ENCODE measurements at regions not wholly inside any gene's neighbourhood (a gene's known extent, or its start where the extent isn't known, plus 50 kb on each side); places are given as distances from the start of the nearest gene placed in this dataset.

DNA sequence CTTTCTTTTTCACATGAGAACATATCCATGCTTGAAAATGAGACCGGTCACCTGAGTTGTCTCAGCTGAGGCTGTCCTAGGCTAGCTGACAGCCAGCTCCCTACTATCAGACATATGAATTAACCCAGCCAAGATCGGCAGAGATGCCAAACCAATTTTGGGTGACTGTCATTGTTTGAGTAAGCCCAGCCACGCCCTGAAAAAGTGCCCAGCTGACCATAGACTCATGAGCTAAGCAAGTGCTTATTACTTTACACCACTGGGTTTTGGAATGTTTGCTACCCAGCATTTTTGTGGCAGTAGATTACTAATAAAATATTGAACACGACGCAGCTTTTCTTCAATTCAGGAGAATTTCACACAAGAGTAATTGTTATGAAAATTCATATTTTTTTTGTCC lies 265.2 kb upstream of the LYZL1 start:
- Histone ChIP-seq H3K27ac (ENCODE audit: insufficient read depth, low read length) (no peak overlapping the region), H3K36me3 (ENCODE audit: control insufficient read depth, insufficient read depth, low read length) (no peaks in the 10 kb centered on the region), H3K9me3 (ENCODE audit: control insufficient read depth, insufficient read depth, low read depth, low read length) (no peaks in the 10 kb centered on the region), H3K27me3 (ENCODE audit: control insufficient read depth, insufficient read depth, low read length) (no peaks in the 10 kb centered on the region), H4K20me1 (ENCODE audit: control insufficient read depth, extremely low read depth, insufficient read depth, low read length) (no peaks in the 10 kb centered on the region), H3K4me1 (ENCODE audit: control insufficient read depth, extremely low read depth, insufficient read depth, low read length) (no peaks in the 10 kb centered on the region), H3K4me2 (ENCODE audit: extremely low read depth, insufficient read depth, low read length) (no peak overlapping the region), H3K4me3 (replicated peaks in 1 of 4; ENCODE audit: control extremely low read depth in 1 of 4, insufficient read depth in 1 of 4, low read depth in 3 of 4, low read length in 4 of 4) (no peak overlapping the region), H2AFZ (ENCODE audit: low read length) (no peak overlapping the region), H3K79me2 (ENCODE audit: control insufficient read depth, insufficient read depth, low read length) (no peaks in the 10 kb centered on the region), H3K9ac (ENCODE audit: insufficient read depth, low read length) (no peak overlapping the region)
- DNase-seq (ENCODE audit: low read depth in 2 of 2), result peak; percentile 4 to 54
- TF ChIP-seq EZH2 (IDR thresholded peaks at IDR 0.05; ENCODE audit: low read length, missing control alignments), result no peak
- TF ChIP-seq, protein P1, sequence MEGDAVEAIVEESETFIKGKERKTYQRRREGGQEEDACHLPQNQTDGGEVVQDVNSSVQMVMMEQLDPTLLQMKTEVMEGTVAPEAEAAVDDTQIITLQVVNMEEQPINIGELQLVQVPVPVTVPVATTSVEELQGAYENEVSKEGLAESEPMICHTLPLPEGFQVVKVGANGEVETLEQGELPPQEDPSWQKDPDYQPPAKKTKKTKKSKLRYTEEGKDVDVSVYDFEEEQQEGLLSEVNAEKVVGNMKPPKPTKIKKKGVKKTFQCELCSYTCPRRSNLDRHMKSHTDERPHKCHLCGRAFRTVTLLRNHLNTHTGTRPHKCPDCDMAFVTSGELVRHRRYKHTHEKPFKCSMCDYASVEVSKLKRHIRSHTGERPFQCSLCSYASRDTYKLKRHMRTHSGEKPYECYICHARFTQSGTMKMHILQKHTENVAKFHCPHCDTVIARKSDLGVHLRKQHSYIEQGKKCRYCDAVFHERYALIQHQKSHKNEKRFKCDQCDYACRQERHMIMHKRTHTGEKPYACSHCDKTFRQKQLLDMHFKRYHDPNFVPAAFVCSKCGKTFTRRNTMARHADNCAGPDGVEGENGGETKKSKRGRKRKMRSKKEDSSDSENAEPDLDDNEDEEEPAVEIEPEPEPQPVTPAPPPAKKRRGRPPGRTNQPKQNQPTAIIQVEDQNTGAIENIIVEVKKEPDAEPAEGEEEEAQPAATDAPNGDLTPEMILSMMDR (conservative IDR thresholded peaks at IDR 0.05 in 1 of 2, IDR thresholded peaks at IDR 0.05 in 1 of 2; ENCODE audit: low read depth in 1 of 2, low read length in 2 of 2), result no peak

DNA sequence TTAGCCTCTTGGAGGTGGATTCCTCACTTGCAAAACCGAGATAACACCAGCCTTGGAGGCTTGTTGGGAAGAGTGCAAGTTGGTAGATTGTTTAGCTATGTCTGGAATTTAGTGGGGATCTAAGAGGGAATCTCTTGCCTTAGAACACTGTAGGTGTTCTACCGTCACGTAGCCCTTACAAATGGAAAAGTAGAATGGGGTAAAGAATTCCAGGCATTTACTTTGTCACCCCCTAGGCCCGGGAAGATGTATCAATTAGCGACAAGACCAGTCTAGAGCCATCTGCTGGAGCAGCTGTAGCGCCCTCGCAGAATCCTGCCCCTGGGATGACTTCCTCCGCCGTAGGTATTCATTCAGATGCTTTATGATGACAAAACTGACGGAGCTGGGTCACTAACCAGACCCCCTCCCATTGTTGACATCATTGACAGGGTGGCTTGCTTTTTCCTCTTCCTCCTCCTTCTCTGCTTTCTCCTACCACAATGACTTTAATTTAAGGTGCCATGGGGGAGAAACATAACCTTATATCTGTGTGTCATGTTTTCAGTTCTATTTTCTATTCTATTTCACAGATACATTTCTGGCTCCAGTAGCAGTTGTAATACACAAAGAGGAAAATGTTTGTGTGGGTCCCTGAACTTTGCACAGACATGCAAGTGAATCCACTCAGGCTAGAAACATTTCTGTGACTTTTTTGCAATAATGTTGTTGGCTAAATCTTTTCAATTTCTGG lies 262.6 kb upstream of the LYZL1 start:
- DNase-seq (ENCODE audit: low read depth in 2 of 2), result peak in 1 of 2 donors; percentile 56
- H2AFZ ChIP-seq (ENCODE audit: low read length), result no peak overlapping the region
- H3K27me3 ChIP-seq (ENCODE audit: control insufficient read depth, insufficient read depth, low read length), result no peaks in the 10 kb centered on the region
- H3K9me3 ChIP-seq (ENCODE audit: control insufficient read depth, insufficient read depth, low read depth, low read length), result no peaks in the 10 kb centered on the region
- no peak overlapping the region for H3K4me3 ChIP-seq (replicated peaks in 1 of 4; ENCODE audit: control extremely low read depth in 1 of 4, insufficient read depth in 1 of 4, low read depth in 3 of 4, low read length in 4 of 4)
- H3K9ac ChIP-seq (ENCODE audit: insufficient read depth, low read length), result no peak overlapping the region
- H3K4me1 ChIP-seq (ENCODE audit: control insufficient read depth, extremely low read depth, insufficient read depth, low read length), result no peaks in the 10 kb centered on the region
- no peaks in the 10 kb centered on the region for H3K36me3 ChIP-seq (ENCODE audit: control insufficient read depth, insufficient read depth, low read length)
- no peak overlapping the region for H3K27ac ChIP-seq (ENCODE audit: insufficient read depth, low read length)
- H3K79me2 ChIP-seq (ENCODE audit: control insufficient read depth, insufficient read depth, low read length), result no peaks in the 10 kb centered on the region
- H3K4me2 ChIP-seq (ENCODE audit: extremely low read depth, insufficient read depth, low read length), result no peak overlapping the region
- H4K20me1 ChIP-seq (ENCODE audit: control insufficient read depth, extremely low read depth, insufficient read depth, low read length), result no peaks in the 10 kb centered on the region
- TF ChIP-seq EZH2 (IDR thresholded peaks at IDR 0.05; ENCODE audit: low read length, missing control alignments), result no peak
- TF ChIP-seq, protein P1 (conservative IDR thresholded peaks at IDR 0.05 in 1 of 2, IDR thresholded peaks at IDR 0.05 in 1 of 2; ENCODE audit: low read depth in 1 of 2, low read length in 2 of 2), result no peak

DNA sequence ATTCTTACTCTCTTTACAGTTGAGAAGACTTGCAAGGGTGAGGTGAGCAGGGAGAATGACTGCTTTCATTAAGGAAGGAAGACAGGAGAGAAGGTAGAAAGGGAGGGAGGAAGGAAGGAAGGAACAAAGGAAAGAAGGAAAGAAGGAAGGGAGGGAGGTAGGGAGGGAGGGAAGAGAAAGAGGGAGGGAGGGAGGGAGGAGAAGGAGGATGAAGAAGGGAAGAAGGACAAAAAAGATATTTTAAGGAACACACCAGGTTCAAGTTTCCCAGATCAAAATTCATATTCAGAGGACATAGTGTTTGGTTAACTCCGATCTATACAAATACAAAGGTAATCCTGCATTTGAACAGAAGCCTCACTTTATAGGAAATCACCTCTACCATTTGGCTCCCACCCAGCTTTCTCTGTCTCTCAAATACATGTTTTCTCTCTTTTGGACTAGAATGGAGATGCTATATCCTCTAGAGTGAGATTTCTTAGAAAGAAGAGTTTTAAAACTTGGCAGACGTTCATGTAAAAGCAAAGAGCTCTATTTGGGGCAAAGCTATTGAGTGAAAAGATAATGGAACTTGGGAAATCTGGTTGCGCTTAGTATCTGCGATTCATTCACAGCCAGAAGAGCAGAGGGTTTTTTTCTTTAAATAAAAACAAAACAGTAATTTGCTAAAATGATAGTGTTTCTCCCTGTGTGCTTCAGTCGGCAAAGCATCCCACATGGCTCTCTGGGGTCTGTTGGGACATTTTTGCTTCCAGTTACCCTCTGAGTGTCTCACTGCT lies 261.9 kb upstream of the LYZL1 start:
- H4K20me1 ChIP-seq (ENCODE audit: control insufficient read depth, extremely low read depth, insufficient read depth, low read length), result no peaks in the 10 kb centered on the region
- H3K4me2 ChIP-seq (ENCODE audit: extremely low read depth, insufficient read depth, low read length), result no peak overlapping the region
- TF ChIP-seq EZH2 (IDR thresholded peaks at IDR 0.05; ENCODE audit: low read length, missing control alignments), result no peak
- TF ChIP-seq, protein P1 (conservative IDR thresholded peaks at IDR 0.05 in 1 of 2, IDR thresholded peaks at IDR 0.05 in 1 of 2; ENCODE audit: low read depth in 1 of 2, low read length in 2 of 2), result no peak
- H3K4me1 ChIP-seq (ENCODE audit: control insufficient read depth, extremely low read depth, insufficient read depth, low read length), result no peaks in the 10 kb centered on the region
- H3K27me3 ChIP-seq (ENCODE audit: control insufficient read depth, insufficient read depth, low read length), result no peaks in the 10 kb centered on the region
- H3K36me3 ChIP-seq (ENCODE audit: control insufficient read depth, insufficient read depth, low read length), result no peaks in the 10 kb centered on the region
- no peaks in the 10 kb centered on the region for H3K9me3 ChIP-seq (ENCODE audit: control insufficient read depth, insufficient read depth, low read depth, low read length)
- DNase-seq (ENCODE audit: low read depth in 2 of 2), result no peak
- no peaks in the 10 kb centered on the region for H3K79me2 ChIP-seq (ENCODE audit: control insufficient read depth, insufficient read depth, low read length)
- H3K27ac ChIP-seq (ENCODE audit: insufficient read depth, low read length), result no peak overlapping the region
- H3K9ac ChIP-seq (ENCODE audit: insufficient read depth, low read length), result no peak overlapping the region
- H3K4me3 ChIP-seq (replicated peaks in 1 of 4; ENCODE audit: control extremely low read depth in 1 of 4, insufficient read depth in 1 of 4, low read depth in 3 of 4, low read length in 4 of 4), result no peak overlapping the region
- no peak overlapping the region for H2AFZ ChIP-seq (ENCODE audit: low read length)

Data from fibroblast of lung (primary cell).